ENCODE measurements at regions not wholly inside any gene's neighbourhood (a gene's known extent, or its start where the extent isn't known, plus 50 kb on each side); places are given as distances from the start of the nearest gene placed in this dataset.

DNA sequence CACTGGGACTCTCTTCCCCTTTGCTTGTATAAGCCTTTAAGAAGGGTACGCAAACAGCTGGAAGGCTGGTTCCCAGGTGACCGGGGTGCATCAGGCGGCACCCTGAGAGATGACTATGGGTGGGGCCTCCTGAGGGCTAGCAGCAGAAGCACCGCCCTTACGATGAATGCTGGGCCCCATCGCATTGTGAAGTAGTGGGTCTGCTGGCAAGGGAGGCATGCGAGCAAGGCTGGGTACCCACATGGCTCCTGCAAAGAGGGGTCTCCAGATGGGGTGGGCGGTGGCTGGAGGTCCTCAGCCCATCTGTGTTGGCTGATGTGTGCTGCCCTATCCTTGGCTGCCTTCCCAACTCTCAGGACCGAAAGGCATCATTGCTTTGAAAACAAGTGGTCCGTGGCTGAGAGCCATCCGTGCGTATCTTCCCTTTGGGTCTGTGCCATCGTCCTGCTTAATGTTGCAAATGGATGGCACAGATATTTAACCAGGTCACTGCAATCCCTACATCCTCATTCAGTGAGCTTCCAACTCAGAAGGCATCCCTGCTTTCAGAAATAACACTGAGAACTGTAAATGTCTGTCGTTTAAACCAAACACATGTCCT lies 83.5 kb upstream of the GPC1 start:
- Histone ChIP-seq H3K4me1 (peaks cover 6% of the 10 kb centered on the region), H3K4me3 (ENCODE audit: low read depth, low read length) (no peak overlapping the region), H3K9me3 (ENCODE audit: control insufficient read depth, low read length) (no peaks in the 10 kb centered on the region), H2AFZ (no peak overlapping the region), H3K27ac (no peak overlapping the region), H3K79me2 (no peaks in the 10 kb centered on the region), H3K36me3 (ENCODE audit: control insufficient read depth, insufficient read depth, low read length) (no peaks in the 10 kb centered on the region), H3K9ac (no peak overlapping the region), H3K4me2 (ENCODE audit: low read length) (no peak overlapping the region), H3K27me3 (ENCODE audit: control insufficient read depth, insufficient read depth, low read length) (no peaks in the 10 kb centered on the region)
- TF ChIP-seq, protein P1, sequence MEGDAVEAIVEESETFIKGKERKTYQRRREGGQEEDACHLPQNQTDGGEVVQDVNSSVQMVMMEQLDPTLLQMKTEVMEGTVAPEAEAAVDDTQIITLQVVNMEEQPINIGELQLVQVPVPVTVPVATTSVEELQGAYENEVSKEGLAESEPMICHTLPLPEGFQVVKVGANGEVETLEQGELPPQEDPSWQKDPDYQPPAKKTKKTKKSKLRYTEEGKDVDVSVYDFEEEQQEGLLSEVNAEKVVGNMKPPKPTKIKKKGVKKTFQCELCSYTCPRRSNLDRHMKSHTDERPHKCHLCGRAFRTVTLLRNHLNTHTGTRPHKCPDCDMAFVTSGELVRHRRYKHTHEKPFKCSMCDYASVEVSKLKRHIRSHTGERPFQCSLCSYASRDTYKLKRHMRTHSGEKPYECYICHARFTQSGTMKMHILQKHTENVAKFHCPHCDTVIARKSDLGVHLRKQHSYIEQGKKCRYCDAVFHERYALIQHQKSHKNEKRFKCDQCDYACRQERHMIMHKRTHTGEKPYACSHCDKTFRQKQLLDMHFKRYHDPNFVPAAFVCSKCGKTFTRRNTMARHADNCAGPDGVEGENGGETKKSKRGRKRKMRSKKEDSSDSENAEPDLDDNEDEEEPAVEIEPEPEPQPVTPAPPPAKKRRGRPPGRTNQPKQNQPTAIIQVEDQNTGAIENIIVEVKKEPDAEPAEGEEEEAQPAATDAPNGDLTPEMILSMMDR (IDR thresholded peaks at IDR 0.05), result no peak

DNA sequence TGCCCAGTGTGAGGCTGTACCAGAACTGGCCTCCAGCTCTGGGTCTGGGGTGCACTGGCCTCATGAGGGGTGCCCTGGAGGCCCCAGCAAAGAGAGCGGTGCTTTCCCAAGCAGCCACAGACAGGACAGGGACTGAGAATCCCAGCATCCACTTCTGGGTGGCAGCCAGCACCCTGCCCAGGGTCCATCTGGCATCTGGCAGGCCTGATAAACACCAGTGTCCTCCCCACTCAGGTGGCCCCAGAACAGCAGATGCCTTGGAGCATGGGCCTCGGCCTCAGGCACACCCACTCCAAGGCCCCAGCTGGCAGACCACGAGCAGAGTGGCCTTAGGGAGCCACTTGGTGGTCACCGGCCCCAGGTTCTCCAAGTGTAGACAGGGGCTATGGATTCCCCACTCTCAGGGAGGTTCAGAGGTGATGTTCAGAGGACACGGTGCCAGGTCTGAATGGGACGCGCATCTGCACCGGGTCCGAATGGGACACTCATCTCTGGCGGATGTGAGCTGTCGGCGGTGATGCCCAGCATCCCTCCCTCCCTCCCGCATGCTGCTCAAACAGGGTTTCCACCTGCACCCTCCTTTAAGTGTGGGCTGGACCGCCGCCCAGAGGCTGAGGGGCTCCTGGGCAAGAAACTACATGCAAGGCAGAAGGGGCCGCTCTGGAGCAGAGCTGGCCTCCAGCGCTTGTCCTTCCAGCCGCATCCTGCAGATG lies 82.2 kb upstream of the GPC1 start:
- Histone ChIP-seq H3K4me3 (ENCODE audit: low read depth, low read length) (no peak overlapping the region), H3K79me2 (no peaks in the 10 kb centered on the region), H2AFZ (no peak overlapping the region), H3K4me2 (ENCODE audit: low read length) (no peak overlapping the region), H3K27ac (no peak overlapping the region), H3K36me3 (ENCODE audit: control insufficient read depth, insufficient read depth, low read length) (no peaks in the 10 kb centered on the region), H3K9ac (no peak overlapping the region), H3K4me1 (peaks cover 6% of the 10 kb centered on the region), H3K9me3 (ENCODE audit: control insufficient read depth, low read length) (no peaks in the 10 kb centered on the region), H3K27me3 (ENCODE audit: control insufficient read depth, insufficient read depth, low read length) (no peaks in the 10 kb centered on the region)
- TF ChIP-seq, protein P1 (IDR thresholded peaks at IDR 0.05), result no peak

DNA sequence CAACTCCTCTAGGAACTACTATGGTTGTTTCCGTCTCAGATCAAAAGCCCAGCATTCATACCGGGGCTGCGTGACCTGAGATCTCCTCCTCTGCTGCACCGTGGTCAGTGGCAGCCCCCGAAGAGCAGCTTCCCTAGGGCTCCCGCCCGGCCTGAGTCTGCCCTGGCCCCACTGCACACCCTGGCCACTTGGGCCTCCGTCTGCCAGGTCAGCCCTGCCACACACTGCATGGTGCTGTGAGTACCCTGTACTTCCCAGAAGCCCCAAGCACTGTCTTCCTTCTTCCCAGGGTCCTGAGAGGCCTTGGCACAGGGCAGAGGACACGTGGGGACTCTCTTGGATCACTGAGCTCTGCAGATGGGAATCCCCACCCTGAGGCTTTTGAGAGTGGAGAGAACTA lies 81.5 kb upstream of the GPC1 start:
- no peaks in the 10 kb centered on the region for H3K27me3 ChIP-seq (ENCODE audit: control insufficient read depth, insufficient read depth, low read length)

DNA sequence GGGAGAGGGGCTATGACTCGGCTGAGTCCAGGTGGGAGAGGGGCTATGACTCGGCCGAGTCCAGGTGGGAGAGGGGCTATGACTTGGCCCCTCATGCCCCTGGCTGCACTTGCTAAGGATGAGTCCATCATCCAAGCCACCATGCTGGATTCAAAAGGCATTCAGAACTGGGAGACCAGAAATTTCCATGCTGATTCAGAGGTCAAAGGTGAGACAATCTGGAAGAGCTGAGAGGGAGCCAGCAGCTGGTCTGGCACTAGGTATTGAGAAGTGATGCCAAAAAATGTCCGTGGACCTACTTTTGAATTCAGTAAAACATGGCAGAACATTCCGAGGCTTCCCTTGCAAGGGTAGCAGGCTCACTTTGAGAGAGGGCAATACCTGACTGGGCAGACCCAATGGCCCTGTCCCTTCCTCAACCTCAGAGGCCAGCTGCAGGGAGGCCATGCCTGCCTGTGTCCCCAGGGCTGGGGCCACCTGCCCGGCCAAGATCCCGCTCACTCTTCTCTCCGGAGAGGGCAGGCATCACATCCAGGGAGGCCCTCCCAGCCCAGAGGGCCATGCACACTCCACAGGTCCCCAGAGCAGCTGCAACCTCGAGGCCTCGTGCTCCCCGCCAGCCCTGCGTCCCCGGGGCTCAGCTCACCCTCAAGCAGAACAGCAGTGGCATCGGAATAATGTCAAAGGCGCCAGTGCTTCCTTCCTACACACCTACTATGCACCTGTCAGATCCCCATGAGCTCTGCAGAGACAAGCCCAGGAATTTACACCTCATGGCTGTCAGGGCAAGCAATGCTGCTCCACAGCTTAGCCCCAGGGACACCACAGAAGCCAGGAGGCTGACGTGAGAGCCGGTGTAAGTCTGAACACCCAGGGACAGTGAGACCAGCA lies 80.2 kb upstream of the GPC1 start:
- Histone ChIP-seq H3K9me3 (ENCODE audit: control insufficient read depth, low read length) (no peaks in the 10 kb centered on the region), H3K27ac (no peak overlapping the region), H3K4me2 (ENCODE audit: low read length) (no peak overlapping the region), H3K79me2 (no peaks in the 10 kb centered on the region), H2AFZ (no peak overlapping the region), H3K4me1 (peaks cover 6% of the 10 kb centered on the region), H3K4me3 (ENCODE audit: low read depth, low read length) (no peak overlapping the region), H3K9ac (no peak overlapping the region), H3K27me3 (ENCODE audit: control insufficient read depth, insufficient read depth, low read length) (no peaks in the 10 kb centered on the region), H3K36me3 (ENCODE audit: control insufficient read depth, insufficient read depth, low read length) (no peaks in the 10 kb centered on the region)
- TF ChIP-seq, protein P1 (IDR thresholded peaks at IDR 0.05), result no peak

More for the DNA sequence above, 81.5 kb upstream of the GPC1 start:
- Histone ChIP-seq H3K27ac (no peak overlapping the region), H3K4me3 (ENCODE audit: low read depth, low read length) (no peak overlapping the region), H3K4me1 (peaks cover 6% of the 10 kb centered on the region), H3K9ac (no peak overlapping the region), H3K9me3 (ENCODE audit: control insufficient read depth, low read length) (no peaks in the 10 kb centered on the region), H3K4me2 (ENCODE audit: low read length) (no peak overlapping the region), H2AFZ (no peak overlapping the region), H3K36me3 (ENCODE audit: control insufficient read depth, insufficient read depth, low read length) (no peaks in the 10 kb centered on the region), H3K79me2 (no peaks in the 10 kb centered on the region)
- TF ChIP-seq, protein P1 (IDR thresholded peaks at IDR 0.05), result no peak
